Astrocyte of the spinal cord (primary cell): ENCODE measurements at regions not wholly inside any gene's neighbourhood (a gene's known extent, or its start where the extent isn't known, plus 50 kb on each side); places are given as distances from the start of the nearest gene placed in this dataset.

Experiments
- DNase-seq: peaks from one replicate; pipeline ENCODE4 v3.0.0; 2011; ENCODE audit warnings: low read depth, low spot score
- H3K4me3 ChIP-seq: 2 replicates; pipeline ENCODE4 v1.5.1; 2011; ENCODE audit warnings: low read depth, mild to moderate bottlenecking, low read length, moderate library complexity
- in situ Hi-C: cut with HindIII; loops from 2 replicates; pipeline ENCODE4 v1.10.0; 2017; ENCODE audit warnings: low sequenced_read_pairs
- TF ChIP-seq, protein P1 (sequence below): IDR thresholded peaks from 2 replicates; pipeline ENCODE4 v1.5.1; 2012; ENCODE audit warnings: low read depth, mild to moderate bottlenecking, low read length, inconsistent platforms

DNA sequence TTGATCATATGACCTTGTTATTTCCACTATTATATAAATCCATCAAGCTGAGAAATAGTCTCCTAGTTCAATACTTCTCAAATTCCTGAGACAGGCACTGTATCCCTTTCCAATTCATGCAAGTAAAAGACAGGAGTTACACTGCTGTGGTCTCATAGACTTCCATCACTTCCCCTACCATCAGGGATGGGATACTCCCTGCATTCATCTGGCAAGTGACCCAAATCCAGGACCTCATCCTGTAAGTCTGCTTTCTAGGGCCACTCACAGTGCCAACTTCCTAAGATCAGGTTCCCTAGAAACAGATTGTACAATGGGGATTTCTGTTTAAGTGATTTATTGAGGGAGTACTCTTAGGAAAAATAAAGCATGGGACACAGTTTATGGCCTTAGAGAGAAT, 424.0 kb upstream of the CDH7 start:
- DNase-seq = no peak
- H3K4me3 ChIP-seq = no peak overlapping the region
- in situ Hi-C loops = no loop called here
- TF ChIP-seq, protein P1, sequence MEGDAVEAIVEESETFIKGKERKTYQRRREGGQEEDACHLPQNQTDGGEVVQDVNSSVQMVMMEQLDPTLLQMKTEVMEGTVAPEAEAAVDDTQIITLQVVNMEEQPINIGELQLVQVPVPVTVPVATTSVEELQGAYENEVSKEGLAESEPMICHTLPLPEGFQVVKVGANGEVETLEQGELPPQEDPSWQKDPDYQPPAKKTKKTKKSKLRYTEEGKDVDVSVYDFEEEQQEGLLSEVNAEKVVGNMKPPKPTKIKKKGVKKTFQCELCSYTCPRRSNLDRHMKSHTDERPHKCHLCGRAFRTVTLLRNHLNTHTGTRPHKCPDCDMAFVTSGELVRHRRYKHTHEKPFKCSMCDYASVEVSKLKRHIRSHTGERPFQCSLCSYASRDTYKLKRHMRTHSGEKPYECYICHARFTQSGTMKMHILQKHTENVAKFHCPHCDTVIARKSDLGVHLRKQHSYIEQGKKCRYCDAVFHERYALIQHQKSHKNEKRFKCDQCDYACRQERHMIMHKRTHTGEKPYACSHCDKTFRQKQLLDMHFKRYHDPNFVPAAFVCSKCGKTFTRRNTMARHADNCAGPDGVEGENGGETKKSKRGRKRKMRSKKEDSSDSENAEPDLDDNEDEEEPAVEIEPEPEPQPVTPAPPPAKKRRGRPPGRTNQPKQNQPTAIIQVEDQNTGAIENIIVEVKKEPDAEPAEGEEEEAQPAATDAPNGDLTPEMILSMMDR = no peak

DNA sequence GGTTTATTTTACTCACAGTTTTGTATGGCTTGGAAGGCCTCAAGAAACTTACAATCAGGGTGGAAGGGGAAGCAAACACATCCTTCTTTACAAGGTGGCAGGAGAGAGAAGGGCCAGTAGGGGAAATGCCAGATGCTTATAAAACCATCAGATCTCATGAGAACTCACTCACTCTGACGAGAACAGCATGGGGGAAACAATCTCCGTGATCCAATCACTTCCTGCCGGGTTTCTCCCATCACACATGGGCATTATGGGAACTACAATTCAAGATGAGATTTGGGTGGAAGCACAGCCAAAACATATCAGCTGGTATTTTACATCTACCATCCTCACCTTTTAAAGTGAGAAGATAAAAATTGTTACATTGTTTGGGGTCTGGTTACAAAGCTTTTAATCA, 427.9 kb upstream of the CDH7 start:
- DNase-seq = no peak

DNA sequence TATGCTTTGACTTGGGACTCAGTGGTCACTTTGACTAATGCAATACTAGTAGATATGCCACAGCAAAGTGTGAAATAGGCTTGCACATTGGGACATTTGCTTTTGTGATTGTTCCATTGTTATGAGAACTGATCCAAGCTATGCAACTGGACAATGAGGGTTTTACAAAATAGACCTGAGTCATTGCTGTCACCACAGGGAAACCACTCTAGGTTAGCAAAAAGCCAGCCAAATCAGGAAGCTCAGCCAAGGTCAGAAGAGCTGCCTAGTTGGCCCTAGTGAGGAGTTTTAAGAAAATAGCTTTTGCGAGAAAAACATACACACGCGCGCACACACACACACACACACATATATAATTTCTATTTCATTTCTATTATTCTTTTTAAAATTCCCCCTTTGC, 452.4 kb upstream of the CDH7 start:
- TF ChIP-seq, protein P1 = no peak
- DNase-seq = no peak
- no peak overlapping the region for H3K4me3 ChIP-seq
- in situ Hi-C loops = no loop called here

More for the DNA sequence above, 427.9 kb upstream of the CDH7 start:
- in situ Hi-C loops = no loop called here
- no peak overlapping the region for H3K4me3 ChIP-seq
- TF ChIP-seq, protein P1 = no peak

DNA sequence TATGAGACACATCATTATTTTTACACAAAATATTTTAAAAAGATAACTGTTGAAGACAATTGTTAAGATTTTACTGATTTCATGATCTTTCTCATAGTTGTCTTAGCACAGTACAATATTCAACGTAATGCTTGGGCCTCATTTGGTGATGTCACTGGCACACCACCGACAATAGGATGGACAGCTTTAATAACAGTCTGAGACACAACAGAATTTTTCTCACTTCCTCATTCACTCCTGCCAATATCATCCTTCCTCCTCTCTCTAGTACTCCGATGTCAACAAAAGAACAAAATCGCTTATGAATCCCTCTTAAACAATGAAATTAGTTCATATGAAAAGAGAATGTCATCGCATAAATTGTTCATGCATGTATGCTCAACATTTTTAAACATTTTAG, 461.9 kb upstream of the CDH7 start:
- in situ Hi-C loops = no loop called here
- TF ChIP-seq, protein P1 = no peak
- no peak overlapping the region for H3K4me3 ChIP-seq

DNA sequence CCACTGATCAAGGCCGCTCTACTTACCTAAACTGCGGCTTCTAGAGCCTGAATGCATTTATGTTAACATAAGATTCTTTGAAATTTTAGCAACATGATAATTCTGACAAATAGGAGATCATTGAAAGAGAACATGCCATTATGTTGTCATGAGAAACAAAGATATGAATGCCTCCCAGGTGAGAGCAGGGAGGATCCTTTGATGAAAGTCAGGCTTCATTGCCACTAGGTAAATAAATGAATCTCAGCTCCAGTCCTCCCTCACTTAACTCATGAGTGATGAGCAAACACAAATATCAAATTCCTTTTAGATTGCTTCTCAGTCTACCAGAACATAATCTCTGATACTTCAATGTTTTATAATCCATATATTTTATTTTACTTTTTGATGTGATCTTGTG, 463.2 kb upstream of the CDH7 start:
- no peak for DNase-seq
- in situ Hi-C loops = no loop called here
- H3K4me3 ChIP-seq = no peak overlapping the region
- TF ChIP-seq, protein P1 = no peak

More for the DNA sequence above, 461.9 kb upstream of the CDH7 start:
- DNase-seq = no peak

DNA sequence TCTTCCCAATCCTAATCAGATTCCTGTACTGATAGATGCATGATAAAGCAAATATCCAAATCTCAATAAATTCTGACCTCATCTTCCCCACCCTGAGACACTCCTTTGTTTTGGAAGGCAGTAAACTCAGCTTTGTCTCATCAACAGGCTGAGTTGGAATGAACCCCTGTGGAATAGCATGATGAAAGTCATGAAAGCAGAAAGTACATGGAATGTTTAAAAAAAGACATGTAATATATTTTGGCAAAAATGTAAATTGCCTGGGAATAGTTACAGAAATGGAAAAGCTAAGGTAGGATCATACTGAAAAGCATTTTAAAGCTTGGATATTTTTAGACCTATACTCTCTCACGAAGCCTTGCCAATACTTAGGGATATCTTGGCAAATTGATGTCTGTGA, 468.7 kb upstream of the CDH7 start:
- TF ChIP-seq, protein P1 = no peak
- in situ Hi-C loops = no loop called here
- no peak for DNase-seq
- no peak overlapping the region for H3K4me3 ChIP-seq
